HT1080 (cell line): ENCODE measurements at regions not wholly inside any gene's neighbourhood (a gene's known extent, or its start where the extent isn't known, plus 50 kb on each side); places are given as distances from the start of the nearest gene placed in this dataset.

ENCODE experiments used
- DNase-seq: peaks from one replicate; pipeline ENCODE4 v3.0.0-alpha.2; 2015; ENCODE audit warnings: low read depth

- DNase-seq = no peak
Measured at GRCh38 chr3:127351775-127352350, 64.0 kb upstream of the PRR20G start.

GRCh38 chr3:127351321-127351720 is 63.5 kb upstream of the PRR20G start:
- DNase-seq = no peak

- DNase-seq = no peak
Measured at GRCh38 chr3:127350172-127351050, 62.6 kb upstream of the PRR20G start.

GRCh38 chr3:127349501-127350171 is 61.8 kb upstream of the PRR20G start:
- no peak for DNase-seq

GRCh38 chr3:127342735-127343134 is 54.9 kb upstream of the PRR20G start:
- DNase-seq = peak; percentile 30

GRCh38 chr3:127339928-127340861 is 52.3 kb upstream of the PRR20G start:
- DNase-seq = no peak

GRCh38 chr3:127339016-127339415 is 51.2 kb upstream of the PRR20G start:
- no peak for DNase-seq

- no peak for DNase-seq
Measured at GRCh38 chr3:127337911-127338531, 50.2 kb upstream of the PRR20G start.
